SK-MEL-5 (cell line): ENCODE measurements at regions not wholly inside any gene's neighbourhood (a gene's known extent, or its start where the extent isn't known, plus 50 kb on each side); places are given as distances from the start of the nearest gene placed in this dataset.
"Not testable (repeated sequence)": the region's sequence is repeated elsewhere in the genome, so short reads cannot be mapped to it uniquely, and the experiment has no call there.

Experiments
- DNase-seq: peaks from one replicate; pipeline ENCODE4 v3.0.0-alpha.2; 2016; ENCODE audit warnings: low read depth, low spot score
- in situ Hi-C: cut with HindIII; loops from 2 replicates; pipeline ENCODE4 v1.10.0; 2016; ENCODE audit warnings: low sequenced_read_pairs, high pct_unique_total_duplicates, low pct_unique_long_range_greater_than_20kb

DNA sequence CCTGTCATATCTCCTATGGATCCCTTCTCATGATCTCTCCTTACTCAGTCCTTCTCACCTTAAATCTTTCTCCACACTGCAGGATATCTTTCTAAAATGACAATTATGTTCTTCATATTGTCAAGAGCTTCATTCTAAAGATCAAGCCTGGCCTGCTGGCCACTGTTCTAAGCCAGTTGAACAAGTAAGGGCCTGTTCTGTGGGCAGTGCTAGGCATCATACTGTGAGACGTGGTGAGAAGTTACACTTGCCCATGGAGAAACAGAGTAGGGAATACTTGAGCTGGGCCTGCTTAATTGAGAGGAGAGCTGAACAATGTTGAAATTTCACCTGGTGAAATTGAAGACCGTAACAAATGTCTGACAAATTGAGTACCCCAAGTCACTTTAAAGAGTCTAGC, 184.1 kb upstream of the RASGRP1 start:
- in situ Hi-C loops = no loop called here
- no peak for DNase-seq

GRCh38 chr15:38750786-38751185, 186.2 kb upstream of the RASGRP1 start:
- peak; percentile 58 for DNase-seq
- in situ Hi-C loops = no loop called here

DNA sequence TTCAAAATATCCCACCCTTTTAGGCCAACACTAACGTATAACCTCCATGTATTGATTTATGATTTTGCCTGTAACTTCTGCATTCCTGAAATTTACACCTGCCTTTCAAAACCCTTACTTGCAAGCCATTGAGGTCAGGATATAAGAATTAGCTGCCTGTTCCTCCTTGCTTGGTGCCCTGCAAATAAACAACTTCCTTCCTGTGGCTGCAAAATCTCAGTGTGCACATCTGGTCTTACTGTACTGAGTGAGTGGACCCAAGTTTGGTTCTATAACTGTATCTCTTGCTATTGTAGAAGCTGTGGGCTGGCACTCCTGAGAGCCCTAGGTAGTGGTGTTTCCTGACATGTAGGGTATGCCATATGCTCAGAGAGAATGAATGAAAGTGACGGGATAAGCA, 191.1 kb upstream of the RASGRP1 start:
- in situ Hi-C loops = no loop called here
- no peak for DNase-seq

DNA sequence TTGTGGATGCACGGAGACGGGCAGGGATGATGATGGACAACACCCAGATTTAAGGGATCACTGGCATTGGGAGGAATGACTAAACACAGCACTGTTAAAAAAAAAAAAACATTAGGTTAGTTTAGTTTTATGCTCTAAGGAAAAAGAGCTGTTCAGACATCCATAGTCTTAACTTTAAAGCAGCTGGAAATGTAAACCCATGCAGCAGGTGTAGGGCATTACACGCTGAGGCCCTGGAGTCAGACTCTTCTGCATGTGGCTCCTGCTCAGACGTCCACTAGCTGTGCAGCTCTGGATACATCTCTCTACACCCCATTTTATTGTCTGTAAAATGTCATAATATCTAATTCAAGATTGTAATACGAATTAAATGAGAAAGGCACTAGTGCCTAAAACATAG, 191.8 kb upstream of the RASGRP1 start:
- in situ Hi-C loops = no loop called here
- DNase-seq = no peak

DNA sequence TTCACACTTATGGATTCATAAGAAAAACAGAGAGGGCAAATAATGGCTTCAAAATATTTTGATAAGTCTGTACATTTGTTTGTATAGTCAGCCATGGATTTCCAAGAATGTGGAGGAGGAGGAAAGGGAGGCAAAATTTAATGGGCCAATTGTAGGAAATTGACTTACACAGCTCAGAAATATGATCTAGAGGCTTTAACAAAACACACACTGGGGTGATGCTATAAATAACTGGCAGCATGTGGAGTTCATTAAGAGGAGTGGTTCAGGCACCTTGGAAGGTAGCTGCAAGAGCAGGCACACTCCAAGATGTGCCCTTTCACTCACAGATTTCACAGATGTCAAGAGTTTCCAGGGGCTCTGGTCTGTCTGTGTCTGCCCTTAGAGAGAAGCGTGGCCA, 193.4 kb upstream of the RASGRP1 start:
- in situ Hi-C loops = no loop called here
- no peak for DNase-seq

GRCh38 chr15:38761681-38762080, 197.1 kb upstream of the RASGRP1 start:
- in situ Hi-C loops = no loop called here
- no peak for DNase-seq

DNA sequence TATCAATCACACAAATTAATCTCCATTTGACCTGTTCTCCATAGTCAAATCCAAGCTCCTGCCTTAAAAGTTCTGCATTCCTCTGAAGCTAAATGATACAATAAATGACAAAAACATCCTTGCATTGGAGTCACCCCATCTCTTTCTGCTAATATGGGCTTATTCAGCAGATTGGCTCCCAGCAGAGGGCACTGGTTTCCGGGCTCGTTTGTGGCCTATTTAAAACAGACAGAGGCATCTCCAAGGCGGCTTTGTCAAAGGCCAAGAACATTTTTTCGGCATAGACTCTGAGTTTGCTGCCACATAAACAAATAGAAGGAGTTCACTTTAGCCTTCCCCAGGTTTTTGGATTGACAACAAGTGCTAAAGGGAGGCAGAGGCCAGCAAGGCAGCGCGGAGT, 204.4 kb upstream of the RASGRP1 start:
- peak; percentile 46 for DNase-seq
- in situ Hi-C loops = no loop called here

GRCh38 chr15:38769492-38769891, 204.9 kb upstream of the RASGRP1 start:
- DNase-seq = no peak
- in situ Hi-C loops = no loop called here

DNA sequence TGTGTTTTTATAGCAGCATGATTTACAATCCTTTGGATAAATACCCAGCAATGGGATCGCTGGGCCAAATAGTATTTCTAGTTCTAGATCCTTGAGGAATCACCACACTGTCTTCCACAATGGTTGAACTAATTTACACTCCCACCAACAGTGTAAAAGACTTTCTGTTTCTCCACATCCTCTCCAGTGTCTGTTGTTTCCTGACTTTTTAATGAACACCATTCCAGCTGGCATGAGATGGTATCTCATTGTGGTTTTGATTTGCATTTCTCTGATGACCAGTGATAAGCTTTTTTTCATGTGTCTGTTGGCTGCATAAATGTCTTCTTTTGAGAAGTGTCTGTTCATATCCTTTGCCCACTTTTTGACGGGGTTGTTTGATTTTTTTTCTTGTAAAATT, 209.5 kb upstream of the RASGRP1 start:
- DNase-seq, in situ Hi-C loops: not testable (repeated sequence)

GRCh38 chr15:38781196-38781595, 216.6 kb upstream of the RASGRP1 start:
- in situ Hi-C loops = no loop called here
- DNase-seq = no peak

GRCh38 chr15:38782156-38782555, 217.5 kb upstream of the RASGRP1 start:
- no peak for DNase-seq
- in situ Hi-C loops = no loop called here

DNA sequence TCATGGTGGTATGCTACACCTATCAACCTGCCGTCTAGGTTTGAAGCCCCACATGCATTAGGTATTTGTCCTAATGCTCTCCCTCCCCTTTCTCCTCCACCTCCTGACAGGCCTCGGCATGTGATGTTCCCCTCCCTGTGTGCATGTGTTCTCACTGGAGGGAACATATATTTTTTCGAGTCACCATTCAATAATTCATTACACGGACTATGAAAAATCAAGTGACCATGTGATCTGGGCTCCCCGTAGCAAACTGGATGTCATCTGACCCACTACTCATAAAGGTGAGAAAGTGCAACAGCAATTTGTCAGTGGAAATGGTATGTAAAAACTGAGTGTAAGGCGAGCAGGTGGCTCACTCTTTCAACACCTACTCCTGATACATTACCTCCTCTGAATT, 224.3 kb upstream of the RASGRP1 start:
- in situ Hi-C loops = no loop called here

GRCh38 chr15:38789566-38789965, 225.0 kb upstream of the RASGRP1 start:
- in situ Hi-C loops = no loop called here
- no peak for DNase-seq

More for the DNA sequence above, 224.3 kb upstream of the RASGRP1 start:
- DNase-seq = no peak

DNA sequence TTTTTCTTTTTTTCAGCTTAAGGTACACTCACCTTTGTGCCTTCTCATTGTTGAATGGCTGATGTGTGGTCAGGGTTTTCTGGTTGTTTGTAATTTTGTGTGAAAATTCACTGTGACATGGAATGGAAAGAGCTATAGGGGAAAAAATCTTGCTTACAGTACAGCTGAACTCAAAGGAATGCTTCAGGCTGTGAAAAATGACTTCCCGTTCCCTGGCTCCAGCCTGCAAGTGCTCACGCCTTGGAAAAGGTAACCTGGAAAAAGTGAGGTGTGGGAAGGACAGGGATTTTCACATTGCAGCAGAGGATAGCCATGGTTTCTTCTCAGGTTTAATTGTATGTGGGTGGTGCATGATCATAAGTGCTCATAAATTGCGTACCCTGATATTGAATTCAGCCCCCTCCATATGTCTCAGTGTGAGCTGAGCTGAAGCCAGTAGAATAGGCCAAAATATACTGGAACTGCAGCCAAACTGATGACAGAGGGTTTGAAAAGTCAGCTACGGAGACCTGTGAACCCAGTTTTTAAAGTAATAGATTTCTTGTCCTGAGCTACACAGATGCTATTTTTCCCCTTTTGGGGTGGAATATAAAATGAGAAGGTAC, 228.7 kb upstream of the RASGRP1 start:
- in situ Hi-C loops = no loop called here
- DNase-seq = no peak

DNA sequence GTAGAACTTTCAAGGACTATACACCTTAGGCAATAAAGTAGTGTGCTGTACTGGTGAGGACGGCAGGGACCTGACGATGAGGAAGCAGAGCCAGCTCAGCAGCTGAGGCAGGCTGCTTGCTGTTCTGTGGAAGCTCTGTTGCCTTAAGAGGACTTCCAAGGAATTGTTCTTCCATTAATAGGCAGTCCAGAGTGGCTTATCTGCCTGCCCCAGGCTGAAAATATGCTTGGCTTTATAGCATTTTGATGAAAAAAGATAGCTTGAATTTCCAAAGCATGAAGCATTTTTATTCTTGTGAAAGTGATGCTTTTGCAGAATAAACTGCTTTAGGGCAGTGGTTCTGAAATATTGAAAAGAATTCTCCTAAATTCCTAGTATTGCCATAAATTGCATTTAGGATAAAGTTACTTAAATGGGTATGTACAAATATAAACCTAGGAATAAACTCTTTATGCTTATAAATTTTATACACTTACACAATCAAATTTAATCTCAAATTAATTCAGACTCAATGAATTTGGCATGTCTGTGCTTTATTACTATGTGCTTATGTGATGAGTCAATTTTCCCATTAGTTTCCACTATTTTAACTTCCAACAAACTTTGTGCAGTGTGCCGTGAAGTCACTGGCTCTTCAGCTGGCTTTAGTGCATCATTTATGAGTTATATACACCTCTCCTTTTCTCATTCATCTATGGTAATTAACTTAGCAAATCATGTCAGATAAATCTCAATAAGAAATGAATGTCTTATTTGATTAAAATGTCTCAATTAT, 231.0 kb upstream of the RASGRP1 start:
- in situ Hi-C loops = no loop called here
- no peak for DNase-seq

GRCh38 chr15:38796589-38796988, 232.0 kb upstream of the RASGRP1 start:
- DNase-seq = no peak
- in situ Hi-C loops = no loop called here

DNA sequence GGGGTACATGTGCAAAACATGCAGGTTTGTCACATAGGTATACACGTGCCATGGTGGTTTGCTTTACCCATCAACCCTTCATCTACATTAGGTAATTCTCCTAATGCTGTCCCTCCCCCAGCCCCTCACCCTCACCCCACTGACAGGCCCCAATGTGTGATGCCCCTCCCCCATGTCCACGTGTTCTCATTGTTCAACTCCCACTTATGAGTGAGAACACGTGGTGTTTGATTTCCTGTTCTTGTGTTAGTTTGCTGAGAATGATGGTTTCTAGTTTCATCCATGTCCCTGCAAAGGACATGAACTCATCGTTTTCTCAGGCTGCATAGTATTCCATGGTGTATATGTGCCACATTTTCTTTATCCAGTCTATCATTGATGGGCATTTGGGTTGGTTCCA, 232.9 kb upstream of the RASGRP1 start:
- DNase-seq, in situ Hi-C loops: not testable (repeated sequence)

GRCh38 chr15:38799202-38799601, 234.6 kb upstream of the RASGRP1 start:
- in situ Hi-C loops, DNase-seq: not testable (repeated sequence)

DNA sequence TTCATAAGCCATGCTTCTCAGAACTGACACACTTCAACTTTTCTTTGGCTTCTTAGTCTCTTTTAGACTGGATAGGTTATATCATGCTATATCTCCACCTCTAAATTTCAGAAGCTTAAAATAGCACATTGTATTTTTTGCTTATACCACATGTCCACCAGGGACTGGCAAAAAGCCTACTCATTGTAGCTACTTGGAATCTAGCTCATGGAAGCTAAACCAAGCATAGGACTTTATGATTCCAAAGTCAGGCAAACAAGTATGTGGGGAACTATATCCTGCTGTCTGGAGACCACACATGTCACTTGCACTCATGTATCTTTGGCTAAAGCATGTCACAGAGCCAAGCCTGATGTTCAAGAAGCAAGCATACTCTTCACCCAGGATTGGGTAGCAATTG, 245.0 kb upstream of the RASGRP1 start:
- DNase-seq = no peak
- in situ Hi-C loops = no loop called here
